DMS153 (cell line): ENCODE measurements at regions not wholly inside any gene's neighbourhood (a gene's known extent, or its start where the extent isn't known, plus 50 kb on each side); places are given as distances from the start of the nearest gene placed in this dataset.
"Not testable (repeated sequence)": the region's sequence is repeated elsewhere in the genome, so short reads cannot be mapped to it uniquely, and the experiment has no call there.

Experiments used
- DNase-seq: peaks from one replicate; lab custom pipeline; 2025; lab: John Stamatoyannopoulos, UW

DNA sequence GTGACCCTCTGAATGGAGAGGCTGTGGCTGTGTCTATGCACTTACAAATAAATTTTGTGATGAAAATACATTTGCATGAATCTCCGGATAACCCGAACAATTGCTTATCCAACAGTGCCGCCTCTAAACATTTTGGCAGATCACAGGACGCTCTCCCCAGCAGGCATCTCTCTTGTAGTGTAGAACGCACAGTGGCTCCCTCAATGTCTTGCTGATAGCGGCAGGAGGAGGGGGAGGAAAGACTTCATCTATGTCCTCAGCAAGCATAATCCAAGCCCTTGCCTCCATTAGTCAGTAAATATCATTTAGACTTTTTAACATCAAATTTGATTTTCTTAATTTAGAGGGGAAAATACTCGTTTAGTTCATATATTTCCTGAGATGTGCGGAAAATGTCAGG, 318.1 kb upstream of the IGF1R start:
- DNase-seq, result no peak

DNA sequence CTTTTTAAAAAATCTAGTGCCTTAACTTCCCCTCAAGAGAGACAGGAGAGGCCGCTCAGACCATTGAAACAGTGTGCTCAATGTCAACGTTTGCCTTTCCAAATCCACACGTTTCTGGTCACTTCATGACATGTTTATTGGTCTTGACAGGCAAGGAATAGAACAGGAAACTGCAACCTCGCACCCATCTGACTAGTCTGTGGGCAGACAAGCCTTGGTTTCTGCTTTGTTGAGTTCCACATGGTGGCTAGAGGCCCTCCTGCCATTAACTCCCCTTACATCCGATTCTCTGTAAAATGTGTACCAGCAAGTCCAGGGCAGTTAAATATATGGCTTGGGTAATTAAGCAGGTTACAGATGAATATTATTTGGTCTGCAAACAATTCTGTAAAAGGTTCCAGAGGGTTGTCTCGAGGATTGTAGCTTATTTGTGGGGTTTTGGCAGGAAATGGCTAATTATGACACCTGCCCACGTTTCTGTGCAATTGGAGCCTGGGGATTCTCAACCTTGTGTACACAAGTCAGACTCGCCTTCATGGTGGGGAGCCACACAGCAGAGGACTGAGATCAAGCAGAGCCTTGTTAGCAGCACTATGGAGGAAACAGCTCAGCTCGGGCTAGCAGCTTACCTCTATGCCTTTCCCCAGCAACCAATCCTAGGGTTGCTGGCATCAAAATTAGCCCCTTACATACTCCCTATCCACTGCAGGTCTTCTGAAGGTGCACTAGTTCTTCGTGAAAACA, 317.5 kb upstream of the IGF1R start:
- DNase-seq, result peak; percentile 62

DNA sequence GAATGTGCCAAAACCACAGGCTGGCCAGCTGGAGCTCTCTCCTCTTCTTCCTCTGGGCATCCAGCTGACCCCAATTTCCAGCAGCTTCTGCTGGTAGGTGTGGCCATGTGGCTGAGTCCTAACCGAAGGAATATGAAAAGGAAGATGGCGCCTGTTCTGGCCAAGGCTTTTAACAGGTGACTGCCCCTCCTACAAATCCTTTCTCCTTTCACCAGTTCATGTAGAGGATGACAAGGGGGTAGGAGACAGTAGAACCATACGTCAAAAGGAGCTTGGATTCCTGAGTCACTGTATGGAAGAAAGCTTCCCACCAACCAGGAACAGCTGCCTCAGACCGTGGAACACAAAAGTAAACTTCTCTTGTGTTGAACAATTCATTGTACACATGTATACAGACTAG, 316.7 kb upstream of the IGF1R start:
- no peak for DNase-seq

DNA sequence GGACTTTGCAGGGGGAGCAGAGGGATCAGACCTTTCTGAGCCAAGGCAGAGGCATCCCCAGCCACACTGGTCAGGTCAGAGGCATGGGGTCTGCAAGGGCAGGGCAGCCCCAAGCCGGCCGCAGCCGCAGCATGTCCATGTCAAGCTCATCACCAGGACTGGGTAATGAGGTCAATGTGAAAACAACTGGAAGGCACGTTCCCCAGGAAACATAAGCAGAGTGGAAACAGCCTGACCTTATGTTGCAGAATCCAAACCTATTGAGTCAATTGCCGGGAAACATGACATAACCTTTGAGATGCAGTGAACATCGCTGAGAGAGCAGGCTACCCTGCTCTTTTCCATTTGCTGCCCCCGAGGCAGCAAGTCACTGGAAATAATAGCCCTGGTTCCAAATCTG, 315.1 kb upstream of the IGF1R start:
- DNase-seq, result no peak

DNA sequence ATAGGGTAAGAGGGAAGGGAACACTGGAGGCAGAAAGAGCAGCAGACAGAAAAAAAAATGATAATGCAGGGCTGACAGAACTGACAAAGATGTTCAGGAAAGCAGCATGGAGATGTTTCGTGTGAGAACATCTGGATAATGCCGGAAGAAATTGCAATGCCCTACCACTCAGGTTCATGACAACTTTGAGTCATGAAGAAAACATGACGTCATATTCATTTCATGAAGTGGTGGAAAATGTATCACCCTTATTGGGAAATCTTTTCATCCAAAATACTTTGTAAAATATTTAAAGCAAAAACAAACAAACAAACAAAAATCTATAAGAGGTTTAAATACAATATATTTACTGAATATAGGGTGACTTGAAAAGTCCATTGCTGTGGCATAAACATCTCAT, 305.4 kb upstream of the IGF1R start:
- DNase-seq, result no peak

DNA sequence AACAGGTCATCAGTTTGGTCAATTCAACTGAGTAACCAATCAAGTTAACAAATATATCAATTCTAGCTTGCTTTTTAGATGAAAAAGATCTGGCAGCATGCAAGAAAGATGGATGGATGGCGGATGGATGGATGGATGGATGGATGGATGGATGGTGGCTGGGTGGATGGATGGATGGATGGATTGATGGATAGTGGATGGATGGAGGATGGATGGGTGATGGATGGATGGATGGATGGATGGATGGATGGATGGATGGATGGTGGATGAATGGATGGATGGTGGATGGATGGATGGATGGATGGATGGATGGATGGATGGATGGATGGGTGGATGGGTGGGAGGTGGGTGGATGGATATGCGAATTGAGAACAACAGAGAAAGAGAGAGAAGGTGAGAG, 303.7 kb upstream of the IGF1R start:
- no peak for DNase-seq

DNA sequence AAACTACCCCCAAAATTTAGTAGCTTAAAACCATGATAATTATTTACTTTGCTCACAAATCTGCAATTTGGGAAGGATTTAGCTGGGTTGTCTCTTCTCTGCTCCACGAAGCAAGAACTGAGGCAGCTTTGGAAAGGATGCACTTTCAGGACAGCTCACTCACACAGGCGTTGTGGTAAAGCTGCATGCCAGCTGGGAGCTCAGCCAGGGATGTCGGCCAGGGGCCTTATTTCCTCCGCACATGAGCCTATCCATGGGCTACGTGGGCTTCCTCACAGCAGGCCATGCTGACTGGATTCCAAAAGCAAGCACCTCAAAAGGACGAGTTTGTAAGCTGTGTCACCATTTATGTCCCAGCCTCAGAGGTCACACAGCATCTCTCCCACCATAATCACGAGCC, 301.3 kb upstream of the IGF1R start:
- DNase-seq, result no peak

DNA sequence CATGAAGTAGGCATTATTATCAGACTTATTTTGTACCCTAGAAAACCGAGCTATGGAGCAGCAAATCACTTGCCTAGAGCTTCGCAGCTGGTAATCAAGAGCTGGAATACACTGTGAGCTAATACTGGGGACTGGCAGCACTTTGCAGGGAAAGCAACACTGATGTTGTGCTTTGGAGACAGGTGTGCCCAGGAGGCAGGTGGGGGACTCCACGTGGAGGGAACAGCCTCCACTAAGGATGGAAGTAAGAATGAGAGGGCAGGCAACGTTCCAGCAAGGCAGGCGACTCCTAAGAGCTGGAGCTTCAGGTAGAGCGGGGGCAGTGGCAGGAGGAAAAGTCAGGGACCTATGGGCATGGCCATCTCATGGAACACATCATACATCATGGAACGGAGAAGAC, 300.5 kb upstream of the IGF1R start:
- DNase-seq, result no peak

DNA sequence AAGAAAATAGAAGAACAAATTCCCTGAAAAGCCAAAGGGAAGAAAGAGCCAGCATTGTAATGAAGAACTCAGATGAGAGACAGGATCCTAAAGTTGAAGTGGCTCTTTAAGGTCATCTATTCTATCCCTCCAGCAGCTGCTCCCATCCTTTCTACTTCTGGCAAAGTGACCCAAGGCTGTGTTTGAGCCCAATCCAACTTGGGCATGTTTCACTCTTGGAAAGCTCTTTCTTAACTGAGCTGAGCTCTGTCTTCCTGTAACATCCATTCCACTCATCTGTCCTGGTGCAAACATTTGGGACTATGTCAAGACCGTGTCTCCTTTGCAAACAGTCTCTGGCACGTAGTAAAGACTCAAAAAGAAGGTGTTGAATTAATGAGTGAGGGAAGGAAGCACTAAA, 298.1 kb upstream of the IGF1R start:
- no peak for DNase-seq

DNA sequence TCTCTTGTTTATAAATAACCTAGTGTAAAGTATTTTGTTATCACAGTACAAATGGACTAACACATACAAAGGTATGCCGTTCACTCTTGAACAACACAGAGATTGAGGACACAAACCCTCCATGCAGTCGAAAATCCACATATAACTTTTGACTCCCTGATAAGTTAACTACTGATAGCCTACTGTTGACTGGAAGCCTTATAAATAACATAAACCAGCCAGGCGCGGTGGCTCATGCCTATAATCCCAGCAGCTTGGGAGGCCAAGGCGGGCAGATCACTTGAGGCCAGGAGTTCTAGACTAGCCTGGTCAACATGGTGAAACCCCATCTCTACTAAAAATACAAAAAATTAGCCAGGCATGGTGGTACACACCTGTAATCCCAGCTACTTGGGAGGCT, 290.1 kb upstream of the IGF1R start:
- DNase-seq, result not testable (repeated sequence)

DNA sequence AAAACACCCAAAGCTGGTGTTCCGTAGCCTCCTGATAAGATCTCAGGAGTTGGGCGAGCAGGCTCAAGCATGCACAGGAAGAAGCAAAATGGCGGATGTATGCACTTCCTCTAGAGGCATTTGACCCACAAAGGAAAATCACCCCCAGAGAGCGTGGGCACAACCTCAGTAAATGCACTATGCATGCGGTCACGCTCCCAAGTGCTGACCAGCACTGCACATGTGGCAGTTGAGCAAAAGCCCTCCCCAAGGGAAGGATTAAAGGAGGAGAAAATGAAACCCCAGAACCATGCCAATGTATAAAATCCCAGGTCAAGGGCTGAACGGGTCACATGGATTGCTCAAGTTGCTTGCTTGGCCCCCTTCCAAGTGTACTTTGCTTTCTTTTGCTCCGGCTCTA, 289.4 kb upstream of the IGF1R start:
- DNase-seq, result no peak

DNA sequence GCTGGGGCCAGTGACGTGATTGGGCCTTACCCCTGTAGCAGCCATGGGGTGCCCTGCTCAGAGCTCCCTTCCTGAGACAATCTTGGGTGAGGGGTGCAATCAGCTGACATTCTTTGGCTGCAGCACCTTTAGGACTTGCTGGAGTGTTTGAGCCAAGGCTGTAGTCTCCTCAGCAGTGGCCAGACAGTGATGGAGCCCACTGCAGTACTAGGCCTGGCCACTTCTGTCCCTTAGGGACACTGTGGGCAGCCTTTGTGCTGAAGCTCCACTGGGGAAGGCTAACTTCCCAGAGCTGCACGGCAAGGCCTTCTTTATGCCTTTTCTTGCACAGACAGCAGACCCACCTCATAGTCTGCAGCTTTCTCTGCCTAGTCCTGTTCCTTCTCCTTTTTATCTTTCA, 284.9 kb upstream of the IGF1R start:
- DNase-seq, result no peak

DNA sequence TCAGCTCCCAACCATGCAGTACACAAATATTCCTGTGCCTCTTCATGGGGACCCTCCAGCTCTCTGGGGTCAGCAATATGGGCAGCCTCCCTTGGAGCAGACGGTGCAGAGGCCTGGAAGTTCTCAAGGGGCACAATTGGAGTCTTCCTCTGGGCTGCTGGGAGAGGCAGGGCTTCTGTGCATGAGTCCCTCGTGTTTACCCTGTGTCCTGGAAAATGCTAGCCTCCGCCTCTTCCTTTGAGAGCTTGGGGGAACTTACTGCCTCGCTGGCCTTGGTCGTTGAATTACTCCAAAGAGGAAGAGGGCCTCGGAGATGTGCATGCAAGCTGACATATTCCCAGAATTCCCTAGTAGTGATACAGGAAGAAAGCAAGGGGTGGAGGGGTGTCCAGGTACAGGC, 284.4 kb upstream of the IGF1R start:
- no peak for DNase-seq

DNA sequence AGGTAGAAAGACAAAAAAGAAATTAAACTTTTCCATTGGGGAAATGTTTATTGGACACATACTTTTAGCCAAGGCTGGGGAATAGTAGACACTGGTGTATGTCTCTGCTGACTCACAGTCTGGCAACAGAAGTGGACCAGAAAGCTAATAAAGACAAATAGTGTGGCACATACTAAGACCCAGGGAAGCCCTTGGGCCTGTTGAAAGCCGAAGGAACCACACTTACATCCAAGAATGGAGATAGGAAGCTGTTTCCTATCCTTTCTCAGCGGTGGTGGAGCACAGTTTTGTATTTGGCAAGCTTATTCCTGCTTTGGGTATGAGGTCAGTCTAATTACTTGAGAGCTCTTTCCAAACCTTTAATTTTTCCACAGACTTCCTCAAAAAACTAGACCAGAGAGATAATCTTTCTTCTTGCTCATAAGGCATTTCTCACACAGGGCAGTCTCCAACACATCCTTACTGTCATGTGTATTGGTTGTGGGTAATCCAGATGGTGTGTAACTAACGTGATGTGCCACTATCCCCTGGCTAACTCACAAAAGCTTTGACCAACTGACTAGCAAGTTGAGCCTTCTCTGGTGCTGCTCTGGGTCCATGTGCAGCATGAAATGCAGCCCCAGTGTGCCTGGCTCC, 279.1 kb upstream of the IGF1R start:
- no peak for DNase-seq

DNA sequence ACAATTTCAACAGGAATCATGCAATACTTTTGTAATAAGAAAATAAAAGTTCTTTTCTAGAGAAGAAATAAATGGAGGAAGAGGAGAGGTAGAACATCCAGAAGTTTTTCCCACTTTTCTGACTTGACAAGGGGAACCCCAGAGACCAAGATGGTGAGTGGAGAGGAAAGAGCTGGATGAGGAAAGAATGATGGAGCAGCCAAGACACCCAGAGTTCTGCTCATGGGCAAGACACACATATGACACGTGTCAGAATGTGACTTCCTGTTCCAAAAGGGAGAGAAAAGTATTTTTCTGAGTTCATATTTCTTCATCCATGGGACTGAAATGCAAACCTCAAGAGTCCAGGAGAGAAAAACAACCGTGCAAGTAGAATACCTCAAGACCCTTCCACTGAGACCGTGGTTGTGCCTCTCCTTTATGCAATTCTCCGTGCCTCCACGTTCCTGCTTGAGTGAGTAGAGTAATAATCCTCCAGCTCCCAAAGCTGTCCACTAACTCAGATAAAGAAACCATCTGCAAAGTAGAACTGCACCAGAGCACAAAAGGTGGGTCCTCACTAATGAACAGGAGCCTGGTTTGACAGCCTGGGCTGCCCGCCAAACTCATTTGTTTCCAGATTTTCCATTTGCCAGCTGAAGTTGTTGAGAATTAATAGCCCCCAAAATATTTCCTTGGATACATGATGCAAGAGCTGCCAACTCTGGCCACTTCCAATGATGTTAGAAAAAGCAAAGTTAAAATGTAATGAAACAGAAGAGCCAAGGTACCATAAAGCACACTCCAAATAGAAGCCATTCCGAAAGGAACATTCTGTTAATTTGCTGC, 272.6 kb upstream of the IGF1R start:
- no peak for DNase-seq

DNA sequence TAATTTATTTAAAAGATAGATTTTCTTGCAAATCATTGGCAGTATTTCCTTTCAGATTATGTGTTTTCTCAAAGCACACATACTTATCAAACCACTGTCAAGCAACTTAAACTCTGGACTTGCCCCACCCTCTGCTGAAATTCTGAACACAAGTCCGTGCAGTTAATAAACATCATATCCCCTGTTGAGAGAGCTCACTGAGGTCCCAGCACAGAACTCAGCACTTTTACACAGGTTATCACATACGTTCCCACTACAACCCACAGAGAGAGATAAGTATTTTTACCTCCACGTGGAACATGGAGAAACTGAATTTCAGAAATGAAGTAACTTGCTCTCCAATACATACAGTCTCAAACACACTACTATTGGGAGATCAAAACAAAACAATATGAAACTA, 267.6 kb upstream of the IGF1R start:
- DNase-seq, result no peak

DNA sequence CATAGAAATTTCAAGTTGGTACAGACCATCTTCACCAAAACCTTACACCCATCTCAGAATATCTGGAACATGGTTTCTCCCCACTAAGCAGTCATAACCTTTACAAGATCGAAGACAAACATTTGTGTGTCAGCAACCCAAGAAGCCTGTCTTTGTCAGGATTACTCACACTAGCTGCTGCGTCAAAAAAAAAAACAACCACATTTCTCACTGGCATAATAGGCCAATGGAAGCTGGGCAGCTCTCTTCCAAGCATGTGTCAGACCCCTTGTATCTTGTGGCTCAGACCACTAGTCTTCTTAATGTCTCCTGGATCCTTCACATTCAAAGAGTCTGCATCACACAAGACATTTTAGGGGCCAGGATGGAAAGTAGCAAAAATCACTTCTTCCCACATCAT, 266.9 kb upstream of the IGF1R start:
- no peak for DNase-seq

DNA sequence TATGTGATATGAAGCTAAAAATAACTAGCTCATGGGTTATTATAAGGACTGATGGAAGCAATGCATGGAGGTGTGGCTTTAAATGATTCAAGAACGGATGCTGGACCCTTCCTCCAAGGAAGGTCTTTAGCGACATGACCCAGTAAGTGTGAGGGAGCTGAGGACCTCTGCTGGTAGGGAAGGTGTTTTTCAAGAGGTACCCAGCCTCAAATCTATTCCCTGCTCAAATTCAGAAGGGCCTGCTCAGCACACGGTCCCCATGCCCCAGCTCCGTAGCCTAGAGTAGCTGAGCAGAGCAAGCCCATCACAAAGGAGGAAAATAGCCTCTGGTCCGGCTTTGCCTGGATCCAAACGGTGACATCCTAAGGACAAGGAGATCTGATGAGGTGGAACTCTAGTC, 266.2 kb upstream of the IGF1R start:
- no peak for DNase-seq

DNA sequence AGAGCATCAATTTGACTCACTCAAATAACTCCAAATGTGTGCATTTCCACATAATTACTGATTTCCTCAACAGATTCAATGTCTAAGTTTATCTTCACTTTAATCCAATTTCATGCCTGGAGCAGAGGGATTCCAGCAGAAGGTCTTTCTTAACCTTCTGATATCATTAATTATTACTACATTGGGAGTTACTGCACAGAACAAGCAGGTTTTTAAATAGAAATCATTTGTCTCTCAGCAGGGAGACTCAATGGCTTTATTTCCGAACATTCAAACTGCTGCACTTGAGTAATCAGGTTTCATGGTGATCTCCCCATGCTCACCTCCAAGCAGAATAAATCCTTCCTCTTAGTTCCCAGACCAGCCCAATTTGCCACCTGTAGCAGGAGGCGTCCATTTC, 264.8 kb upstream of the IGF1R start:
- no peak for DNase-seq

DNA sequence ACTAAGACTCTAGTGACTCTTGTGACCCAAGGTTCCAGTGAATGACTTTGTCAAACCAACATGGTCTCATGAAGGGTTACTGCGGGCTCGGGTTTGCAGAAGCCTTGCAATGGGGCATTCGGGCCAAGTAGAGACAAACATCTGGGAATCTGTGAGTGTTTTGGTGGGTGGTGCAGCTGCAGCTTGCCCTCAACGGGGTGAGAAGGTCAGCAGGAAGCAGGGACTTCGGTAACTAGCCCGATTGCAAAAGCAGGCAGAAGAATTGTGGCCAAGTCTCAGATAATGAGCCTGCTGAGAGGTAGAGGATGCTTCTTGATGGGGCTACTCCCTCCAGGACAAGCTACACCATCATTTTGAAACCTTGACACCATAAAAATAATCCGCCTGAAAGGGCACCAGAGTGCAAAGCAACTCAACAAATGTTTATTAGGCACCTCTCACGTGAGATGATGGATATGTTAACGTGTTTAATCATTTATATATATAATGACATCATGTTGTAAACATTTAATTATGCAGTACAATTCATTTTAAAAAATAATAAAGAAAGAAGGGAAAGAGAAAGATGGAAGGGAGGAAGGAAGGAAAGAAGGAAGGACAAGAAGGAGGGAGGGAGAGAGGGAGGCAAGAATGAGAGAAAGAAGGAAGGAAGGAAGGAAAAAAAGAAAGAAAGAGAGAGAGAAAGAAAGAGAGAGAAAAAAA, 263.9 kb upstream of the IGF1R start:
- no peak for DNase-seq

DNA sequence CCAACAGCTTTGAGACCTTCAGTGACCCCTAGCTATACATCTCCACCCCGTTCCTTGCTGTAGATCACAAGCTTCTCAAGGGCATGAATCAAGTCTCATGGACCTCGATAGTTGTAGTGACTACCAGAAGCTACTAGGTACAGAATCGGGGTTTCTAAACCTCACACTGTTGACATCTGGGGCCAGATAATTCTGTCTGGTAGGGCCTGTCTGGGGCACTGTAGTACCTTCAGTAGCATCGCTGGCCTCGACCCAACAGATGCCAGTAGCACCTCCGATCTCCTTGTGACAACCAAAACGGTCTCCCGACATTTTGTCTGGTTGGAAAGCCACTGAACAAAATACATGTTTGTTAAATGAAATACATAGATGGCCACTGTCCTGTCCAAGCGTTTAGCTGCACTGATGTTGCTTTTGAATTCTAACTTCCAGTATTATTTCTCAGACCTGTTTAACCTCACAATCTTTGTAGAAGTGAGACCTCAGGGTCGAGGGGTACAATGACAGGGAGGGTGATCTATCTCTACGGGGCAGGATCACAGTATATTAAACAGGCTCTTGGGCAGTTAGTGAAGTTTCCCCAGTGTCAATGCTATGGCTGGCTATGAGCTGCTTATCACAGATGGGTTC, 262.5 kb upstream of the IGF1R start:
- DNase-seq, result no peak

DNA sequence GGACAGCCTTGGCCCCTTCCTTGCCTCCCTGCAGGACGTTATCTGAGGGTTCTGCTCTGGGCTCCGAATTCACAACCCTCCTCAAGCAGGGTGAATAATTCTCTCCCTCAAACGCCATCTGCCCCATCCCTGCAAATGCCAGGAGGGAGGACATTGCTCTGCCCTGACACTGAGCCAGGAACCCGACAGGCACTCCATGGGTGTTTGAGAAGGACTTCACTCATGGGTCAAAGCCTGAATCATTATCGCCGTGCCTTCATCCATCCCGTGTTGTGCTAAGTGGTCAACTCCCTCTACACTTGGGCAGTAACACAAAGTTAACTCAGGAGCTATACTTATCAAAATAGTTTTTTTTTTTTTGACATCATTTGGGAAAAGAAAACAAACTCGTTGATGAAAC, 261.8 kb upstream of the IGF1R start:
- DNase-seq, result no peak
